ENCODE measurements at regions not wholly inside any gene's neighbourhood (a gene's known extent, or its start where the extent isn't known, plus 50 kb on each side); places are given as distances from the start of the nearest gene placed in this dataset.

GRCh38 chr2:47297767-47298425 lies 71.2 kb upstream of the EPCAM start:
- peaks cover 6% of the 10 kb centered on the region for H3K4me1 Mint-ChIP-seq
- no peaks in the 10 kb centered on the region for H3K36me3 Mint-ChIP-seq (ENCODE audit: low read depth)
- Histone ChIP-seq H3K27me3 (ENCODE audit: control insufficient read depth, insufficient read depth, low read length, poor library complexity, severe bottlenecking) (peaks cover 22% of the 10 kb centered on the region), H3K4me3 (ENCODE audit: low read length) (no peak overlapping the region), H3K9ac (ENCODE audit: extremely low read depth, low read length, poor library complexity, severe bottlenecking) (no peak overlapping the region), H3K4me1 (ENCODE audit: control insufficient read depth, insufficient read depth, low read length) (no peaks in the 10 kb centered on the region), H3K36me3 (ENCODE audit: control insufficient read depth, insufficient read depth, low read length) (no peaks in the 10 kb centered on the region), H3K9me3 (ENCODE audit: control insufficient read depth, low read length) (no peaks in the 10 kb centered on the region), H3K27ac (ENCODE audit: low read depth, low read length) (no peak overlapping the region)
- peaks cover 57% of the 10 kb centered on the region for H3K27me3 Mint-ChIP-seq (ENCODE audit: insufficient read depth)
- DNase-seq, result no peak
- no peaks in the 10 kb centered on the region for H3K9me3 Mint-ChIP-seq
- no peak overlapping the region for H3K27ac Mint-ChIP-seq
- WGBS, 2 experiments (ENCODE audit: insufficient coverage in 1 of 2, insufficient read length in 1 of 2), result 87 to 92% methylated on average over 3 to 7 of the region's 7 CpGs
- no peak overlapping the region for H3K4me3 Mint-ChIP-seq
- no peak for TF ChIP-seq CTCF (conservative IDR thresholded peaks at IDR 0.05)

- peaks cover 6% of the 10 kb centered on the region for H3K4me1 Mint-ChIP-seq
These were observed 73.0 kb upstream of the EPCAM start for GRCh38 chr2:47295981-47296635.

More at GRCh38 chr2:47295981-47296635, 73.0 kb upstream of the EPCAM start:
- 92 to 96% methylated on average over 2 to 5 of the region's 5 CpGs for WGBS, 2 experiments (ENCODE audit: insufficient coverage in 1 of 2, insufficient read length in 1 of 2)
- peaks cover 41% of the 10 kb centered on the region for H3K27me3 Mint-ChIP-seq (ENCODE audit: insufficient read depth)
- TF ChIP-seq CTCF (conservative IDR thresholded peaks at IDR 0.05), result no peak
- no peak for DNase-seq
- Histone ChIP-seq H3K9ac (ENCODE audit: extremely low read depth, low read length, poor library complexity, severe bottlenecking) (no peak overlapping the region), H3K27ac (ENCODE audit: low read depth, low read length) (no peak overlapping the region), H3K36me3 (ENCODE audit: control insufficient read depth, insufficient read depth, low read length) (no peaks in the 10 kb centered on the region), H3K4me3 (ENCODE audit: low read length) (no peak overlapping the region), H3K27me3 (ENCODE audit: control insufficient read depth, insufficient read depth, low read length, poor library complexity, severe bottlenecking) (peaks cover 10% of the 10 kb centered on the region), H3K9me3 (ENCODE audit: control insufficient read depth, low read length) (no peaks in the 10 kb centered on the region), H3K4me1 (ENCODE audit: control insufficient read depth, insufficient read depth, low read length) (no peaks in the 10 kb centered on the region)
- no peak overlapping the region for H3K27ac Mint-ChIP-seq
- H3K9me3 Mint-ChIP-seq, result no peaks in the 10 kb centered on the region
- H3K36me3 Mint-ChIP-seq (ENCODE audit: low read depth), result no peaks in the 10 kb centered on the region
- H3K4me3 Mint-ChIP-seq, result no peak overlapping the region

All from endodermal cell (in vitro differentiated cells).